H1 (cell line): ENCODE measurements at regions not wholly inside any gene's neighbourhood (a gene's known extent, or its start where the extent isn't known, plus 50 kb on each side); places are given as distances from the start of the nearest gene placed in this dataset.

Experiments used
- HDAC6 ChIP-seq: IDR thresholded peaks from one replicate; pipeline ENCODE4 v1.7.1; 2012; ENCODE audit warnings: low read depth, mild to moderate bottlenecking, inconsistent platforms, low read length, moderate library complexity

- TF ChIP-seq HDAC6 = no peak
Observed at GRCh38 chr20:63118303-63119120, 97.4 kb downstream of the YTHDF1 start (continued).
